ENCODE measurements at regions not wholly inside any gene's neighbourhood (a gene's known extent, or its start where the extent isn't known, plus 50 kb on each side); places are given as distances from the start of the nearest gene placed in this dataset.

DNA sequence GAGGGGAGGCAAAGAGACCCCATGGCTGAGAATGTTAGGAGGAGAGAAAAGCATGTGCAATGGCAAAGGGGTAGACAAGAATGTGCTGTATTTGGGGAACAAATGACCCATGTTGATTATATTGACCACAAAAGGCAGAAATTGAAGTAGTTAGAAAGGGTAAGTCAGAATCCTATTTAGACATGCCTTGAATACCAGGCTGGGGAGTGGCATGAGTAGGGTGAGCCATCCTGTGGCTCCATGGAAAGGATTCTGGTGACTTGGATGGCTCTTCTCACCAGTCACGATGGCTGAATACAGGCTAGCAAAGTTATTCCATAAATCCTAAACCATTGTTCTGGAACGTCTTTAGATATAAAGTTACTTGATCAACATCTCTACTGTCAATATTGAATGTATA lies 73.4 kb upstream of the MEF2C start:
- TF ChIP-seq, protein P1, sequence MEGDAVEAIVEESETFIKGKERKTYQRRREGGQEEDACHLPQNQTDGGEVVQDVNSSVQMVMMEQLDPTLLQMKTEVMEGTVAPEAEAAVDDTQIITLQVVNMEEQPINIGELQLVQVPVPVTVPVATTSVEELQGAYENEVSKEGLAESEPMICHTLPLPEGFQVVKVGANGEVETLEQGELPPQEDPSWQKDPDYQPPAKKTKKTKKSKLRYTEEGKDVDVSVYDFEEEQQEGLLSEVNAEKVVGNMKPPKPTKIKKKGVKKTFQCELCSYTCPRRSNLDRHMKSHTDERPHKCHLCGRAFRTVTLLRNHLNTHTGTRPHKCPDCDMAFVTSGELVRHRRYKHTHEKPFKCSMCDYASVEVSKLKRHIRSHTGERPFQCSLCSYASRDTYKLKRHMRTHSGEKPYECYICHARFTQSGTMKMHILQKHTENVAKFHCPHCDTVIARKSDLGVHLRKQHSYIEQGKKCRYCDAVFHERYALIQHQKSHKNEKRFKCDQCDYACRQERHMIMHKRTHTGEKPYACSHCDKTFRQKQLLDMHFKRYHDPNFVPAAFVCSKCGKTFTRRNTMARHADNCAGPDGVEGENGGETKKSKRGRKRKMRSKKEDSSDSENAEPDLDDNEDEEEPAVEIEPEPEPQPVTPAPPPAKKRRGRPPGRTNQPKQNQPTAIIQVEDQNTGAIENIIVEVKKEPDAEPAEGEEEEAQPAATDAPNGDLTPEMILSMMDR (conservative IDR thresholded peaks at IDR 0.05; ENCODE audit: low read length), result no peak
- no peak for TF ChIP-seq EZH2phosphoT487 (IDR thresholded peaks at IDR 0.05; ENCODE audit: borderline replicate concordance, low read depth, low read length)

All from OCI-LY7 (cell line).